ENCODE measurements at regions not wholly inside any gene's neighbourhood (a gene's known extent, or its start where the extent isn't known, plus 50 kb on each side); places are given as distances from the start of the nearest gene placed in this dataset.

DNA sequence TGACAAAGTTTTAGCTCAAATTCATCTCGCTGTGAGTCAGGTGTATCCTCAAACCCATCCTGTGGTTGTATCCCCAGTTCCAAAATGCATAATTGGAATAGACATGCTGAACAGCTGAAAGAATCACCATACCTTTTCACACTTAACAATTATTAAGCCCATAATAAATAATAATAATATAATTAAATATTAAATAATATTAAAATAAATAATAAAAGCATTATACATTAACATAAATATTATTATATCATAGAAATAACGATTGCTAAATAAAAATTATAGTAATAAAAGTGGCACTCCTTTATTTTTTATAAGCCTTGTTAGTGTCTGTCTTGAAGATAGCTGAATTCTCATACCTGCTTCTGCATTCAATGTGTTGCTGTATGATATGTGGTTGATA is 257.5 kb upstream of the B3GALT2 start:
- TF ChIP-seq, protein P1, sequence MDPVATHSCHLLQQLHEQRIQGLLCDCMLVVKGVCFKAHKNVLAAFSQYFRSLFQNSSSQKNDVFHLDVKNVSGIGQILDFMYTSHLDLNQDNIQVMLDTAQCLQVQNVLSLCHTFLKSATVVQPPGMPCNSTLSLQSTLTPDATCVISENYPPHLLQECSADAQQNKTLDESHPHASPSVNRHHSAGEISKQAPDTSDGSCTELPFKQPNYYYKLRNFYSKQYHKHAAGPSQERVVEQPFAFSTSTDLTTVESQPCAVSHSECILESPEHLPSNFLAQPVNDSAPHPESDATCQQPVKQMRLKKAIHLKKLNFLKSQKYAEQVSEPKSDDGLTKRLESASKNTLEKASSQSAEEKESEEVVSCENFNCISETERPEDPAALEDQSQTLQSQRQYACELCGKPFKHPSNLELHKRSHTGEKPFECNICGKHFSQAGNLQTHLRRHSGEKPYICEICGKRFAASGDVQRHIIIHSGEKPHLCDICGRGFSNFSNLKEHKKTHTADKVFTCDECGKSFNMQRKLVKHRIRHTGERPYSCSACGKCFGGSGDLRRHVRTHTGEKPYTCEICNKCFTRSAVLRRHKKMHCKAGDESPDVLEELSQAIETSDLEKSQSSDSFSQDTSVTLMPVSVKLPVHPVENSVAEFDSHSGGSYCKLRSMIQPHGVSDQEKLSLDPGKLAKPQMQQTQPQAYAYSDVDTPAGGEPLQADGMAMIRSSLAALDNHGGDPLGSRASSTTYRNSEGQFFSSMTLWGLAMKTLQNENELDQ (CRISPR knock-in tag; IDR thresholded peaks at IDR 0.05; ENCODE audit: borderline replicate concordance), result no peak
- TF ChIP-seq, protein P2, sequence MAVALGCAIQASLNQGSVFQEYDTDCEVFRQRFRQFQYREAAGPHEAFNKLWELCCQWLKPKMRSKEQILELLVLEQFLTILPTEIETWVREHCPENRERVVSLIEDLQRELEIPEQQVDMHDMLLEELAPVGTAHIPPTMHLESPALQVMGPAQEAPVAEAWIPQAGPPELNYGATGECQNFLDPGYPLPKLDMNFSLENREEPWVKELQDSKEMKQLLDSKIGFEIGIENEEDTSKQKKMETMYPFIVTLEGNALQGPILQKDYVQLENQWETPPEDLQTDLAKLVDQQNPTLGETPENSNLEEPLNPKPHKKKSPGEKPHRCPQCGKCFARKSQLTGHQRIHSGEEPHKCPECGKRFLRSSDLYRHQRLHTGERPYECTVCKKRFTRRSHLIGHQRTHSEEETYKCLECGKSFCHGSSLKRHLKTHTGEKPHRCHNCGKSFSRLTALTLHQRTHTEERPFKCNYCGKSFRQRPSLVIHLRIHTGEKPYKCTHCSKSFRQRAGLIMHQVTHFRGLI (CRISPR knock-in tag; IDR thresholded peaks at IDR 0.05), result no peak
- TF ChIP-seq ZNF140 (CRISPR knock-in tag; IDR thresholded peaks at IDR 0.05), result no peak
- no peak for TF ChIP-seq POLR2A (conservative IDR thresholded peaks at IDR 0.05)
- TF ChIP-seq ZBTB8A (IDR thresholded peaks at IDR 0.05; ENCODE audit: partially characterized antibody), result no peak

All from K562 (cell line).